ENCODE measurements at regions not wholly inside any gene's neighbourhood (a gene's known extent, or its start where the extent isn't known, plus 50 kb on each side); places are given as distances from the start of the nearest gene placed in this dataset.

- TF ChIP-seq, protein P1, sequence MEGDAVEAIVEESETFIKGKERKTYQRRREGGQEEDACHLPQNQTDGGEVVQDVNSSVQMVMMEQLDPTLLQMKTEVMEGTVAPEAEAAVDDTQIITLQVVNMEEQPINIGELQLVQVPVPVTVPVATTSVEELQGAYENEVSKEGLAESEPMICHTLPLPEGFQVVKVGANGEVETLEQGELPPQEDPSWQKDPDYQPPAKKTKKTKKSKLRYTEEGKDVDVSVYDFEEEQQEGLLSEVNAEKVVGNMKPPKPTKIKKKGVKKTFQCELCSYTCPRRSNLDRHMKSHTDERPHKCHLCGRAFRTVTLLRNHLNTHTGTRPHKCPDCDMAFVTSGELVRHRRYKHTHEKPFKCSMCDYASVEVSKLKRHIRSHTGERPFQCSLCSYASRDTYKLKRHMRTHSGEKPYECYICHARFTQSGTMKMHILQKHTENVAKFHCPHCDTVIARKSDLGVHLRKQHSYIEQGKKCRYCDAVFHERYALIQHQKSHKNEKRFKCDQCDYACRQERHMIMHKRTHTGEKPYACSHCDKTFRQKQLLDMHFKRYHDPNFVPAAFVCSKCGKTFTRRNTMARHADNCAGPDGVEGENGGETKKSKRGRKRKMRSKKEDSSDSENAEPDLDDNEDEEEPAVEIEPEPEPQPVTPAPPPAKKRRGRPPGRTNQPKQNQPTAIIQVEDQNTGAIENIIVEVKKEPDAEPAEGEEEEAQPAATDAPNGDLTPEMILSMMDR (IDR thresholded peaks at IDR 0.05 in 4 of 5, conservative IDR thresholded peaks at IDR 0.05 in 1 of 5), result no peak
- TF ChIP-seq POLR2A (IDR thresholded peaks at IDR 0.05), result no peak
Observed at GRCh38 chr12:30428098-30428497, 267.6 kb downstream of the IPO8 start.
